ENCODE measurements at regions not wholly inside any gene's neighbourhood (a gene's known extent, or its start where the extent isn't known, plus 50 kb on each side); places are given as distances from the start of the nearest gene placed in this dataset.

- dilution Hi-C loops (cut with MboI; ENCODE audit: extremely low pct_ligation_motif_present, low sequenced_read_pairs), result no loop called here
- TF ChIP-seq MYC (IDR thresholded peaks at IDR 0.05; ENCODE audit: low read depth, low read length), result no peak
- no peak for TF ChIP-seq CTCF (IDR thresholded peaks at IDR 0.05; ENCODE audit: extremely low read depth in 1 of 2, insufficient read depth in 1 of 2, low read depth in 1 of 2, low read length in 2 of 2)
- TF ChIP-seq POLR2AphosphoS5 (IDR thresholded peaks at IDR 0.05; ENCODE audit: insufficient read depth, low read depth, low read length), result no peak
- TF ChIP-seq FOS (IDR thresholded peaks at IDR 0.05; ENCODE audit: borderline replicate concordance, insufficient read depth, low read length), result no peak
- TF ChIP-seq MAX (IDR thresholded peaks at IDR 0.05; ENCODE audit: insufficient read depth, insufficient read length), result no peak
- TF ChIP-seq POLR2A (IDR thresholded peaks at IDR 0.05; ENCODE audit: low read depth, low read length), result no peak
- no peak for TF ChIP-seq GATA2 (IDR thresholded peaks at IDR 0.05; ENCODE audit: insufficient read depth, insufficient read length, low read depth, low read length)
- no peak for TF ChIP-seq JUN (IDR thresholded peaks at IDR 0.05; ENCODE audit: borderline replicate concordance, insufficient read depth, insufficient read length, low read depth)
- no peak for TF ChIP-seq EZH2 (IDR thresholded peaks at IDR 0.05; ENCODE audit: borderline replicate concordance, low read depth, low read length, severe bottlenecking)
- POLR2A ChIA-PET, result no interaction called here
- FAIRE-seq (no peak), DNase-seq (ENCODE audit: low read depth, low spot score) (no peak)
- H3K27me3 ChIP-seq (ENCODE audit: control insufficient read depth in 2 of 2, insufficient read depth in 2 of 2, low read length in 2 of 2), result no peaks in the 10 kb centered on the region
- no peak overlapping the region for H2AFZ ChIP-seq (ENCODE audit: low read depth, low read length)
- no peaks in the 10 kb centered on the region for H3K79me2 ChIP-seq (ENCODE audit: control insufficient read depth, insufficient read depth, low read length)
- no peaks in the 10 kb centered on the region for H4K20me1 ChIP-seq (replicated peaks; ENCODE audit: control insufficient read depth, extremely low read depth, insufficient read depth, low read length)
- CTCF ChIA-PET, result no interaction called here
- no TSS peak for BruUV-seq (replicated peaks)
- no peak overlapping the region for H3K4me3 ChIP-seq (replicated peaks in 1 of 3; ENCODE audit: insufficient read depth in 1 of 3, low read depth in 1 of 3, low read length in 3 of 3)
- H3K9ac ChIP-seq (replicated peaks; ENCODE audit: extremely low read depth, insufficient read depth, low read length), result no peak overlapping the region
- no peaks in the 10 kb centered on the region for H3K4me1 ChIP-seq (ENCODE audit: control insufficient read depth, extremely low read depth, insufficient read depth, low read length)
- H3K9me1 ChIP-seq (replicated peaks; ENCODE audit: control insufficient read depth, extremely low read depth, insufficient read depth, low read length), result no peaks in the 10 kb centered on the region
- H3K36me3 ChIP-seq (ENCODE audit: control insufficient read depth in 2 of 2, extremely low read depth in 1 of 2, insufficient read depth in 2 of 2, low read length in 2 of 2), result no peaks in the 10 kb centered on the region
- no peak overlapping the region for H3K4me2 ChIP-seq (ENCODE audit: insufficient read depth, low read length)
- intact Hi-C loops (cut with micrococcal nuclease), result no loop called here
- peaks cover 16% of the 10 kb centered on the region for H3K9me3 ChIP-seq (replicated peaks; ENCODE audit: control insufficient read depth, insufficient read depth, low read length)
- no peak overlapping the region for H3K27ac ChIP-seq (ENCODE audit: insufficient read depth, low read depth, low read length)
Measured at GRCh38 chr14:99058542-99058941, 213.5 kb downstream of the BCL11B start.
